ENCODE measurements at regions not wholly inside any gene's neighbourhood (a gene's known extent, or its start where the extent isn't known, plus 50 kb on each side); places are given as distances from the start of the nearest gene placed in this dataset.
A peak's percentile ranks its signal among the peaks of the same experiment; 100 is the strongest.

DNA sequence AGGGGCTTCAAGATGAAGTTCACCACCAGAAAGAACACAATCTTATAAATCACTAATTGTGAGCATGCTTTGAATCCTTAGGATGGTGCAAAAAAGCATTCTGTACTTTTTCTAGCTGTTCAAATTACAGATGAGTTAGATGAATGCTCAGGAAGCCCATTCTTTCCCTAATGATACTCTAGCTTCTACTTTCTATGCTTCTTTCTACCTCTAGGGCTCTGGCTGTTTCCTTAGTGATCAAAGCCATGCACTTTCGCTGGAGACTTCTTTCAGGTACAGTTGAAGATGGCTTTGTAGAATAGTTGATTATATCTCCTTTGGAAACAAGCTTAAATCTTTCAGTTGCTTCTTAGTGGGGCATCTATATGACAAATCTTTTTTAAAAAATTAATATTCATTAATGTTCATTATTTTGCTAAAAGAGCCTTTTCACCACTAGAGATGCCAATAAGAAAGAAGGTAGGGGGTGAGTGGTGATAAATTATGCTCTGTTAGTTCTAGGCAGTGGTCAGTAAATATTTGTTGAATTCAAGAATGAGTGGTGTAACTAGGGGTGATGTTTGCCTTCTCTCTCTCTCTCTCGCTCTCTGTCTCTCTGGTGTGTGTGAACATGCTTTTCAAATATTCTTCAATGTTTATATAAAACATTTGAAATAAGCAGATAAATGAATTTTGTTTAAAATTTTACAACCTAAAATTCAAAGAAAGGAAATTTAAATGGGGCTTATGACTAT, 169.4 kb downstream of the GLUD2 start:
- DNase-seq (ENCODE audit: low read depth, low spot score), result no peak
- Mint-ChIP-seq H3K4me1 (peaks cover 5% of the 10 kb centered on the region), H3K36me3 (ENCODE audit: low read depth) (peaks cover 6% of the 10 kb centered on the region), H3K27me3 (ENCODE audit: low read depth) (no peaks in the 10 kb centered on the region), H3K27ac (ENCODE audit: unreplicated experiment) (no peak overlapping the region), H3K4me3 (no peak overlapping the region), H3K9me3 (peaks cover 4% of the 10 kb centered on the region)
- TF ChIP-seq, protein P1, sequence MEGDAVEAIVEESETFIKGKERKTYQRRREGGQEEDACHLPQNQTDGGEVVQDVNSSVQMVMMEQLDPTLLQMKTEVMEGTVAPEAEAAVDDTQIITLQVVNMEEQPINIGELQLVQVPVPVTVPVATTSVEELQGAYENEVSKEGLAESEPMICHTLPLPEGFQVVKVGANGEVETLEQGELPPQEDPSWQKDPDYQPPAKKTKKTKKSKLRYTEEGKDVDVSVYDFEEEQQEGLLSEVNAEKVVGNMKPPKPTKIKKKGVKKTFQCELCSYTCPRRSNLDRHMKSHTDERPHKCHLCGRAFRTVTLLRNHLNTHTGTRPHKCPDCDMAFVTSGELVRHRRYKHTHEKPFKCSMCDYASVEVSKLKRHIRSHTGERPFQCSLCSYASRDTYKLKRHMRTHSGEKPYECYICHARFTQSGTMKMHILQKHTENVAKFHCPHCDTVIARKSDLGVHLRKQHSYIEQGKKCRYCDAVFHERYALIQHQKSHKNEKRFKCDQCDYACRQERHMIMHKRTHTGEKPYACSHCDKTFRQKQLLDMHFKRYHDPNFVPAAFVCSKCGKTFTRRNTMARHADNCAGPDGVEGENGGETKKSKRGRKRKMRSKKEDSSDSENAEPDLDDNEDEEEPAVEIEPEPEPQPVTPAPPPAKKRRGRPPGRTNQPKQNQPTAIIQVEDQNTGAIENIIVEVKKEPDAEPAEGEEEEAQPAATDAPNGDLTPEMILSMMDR (conservative IDR thresholded peaks at IDR 0.05), result no peak

DNA sequence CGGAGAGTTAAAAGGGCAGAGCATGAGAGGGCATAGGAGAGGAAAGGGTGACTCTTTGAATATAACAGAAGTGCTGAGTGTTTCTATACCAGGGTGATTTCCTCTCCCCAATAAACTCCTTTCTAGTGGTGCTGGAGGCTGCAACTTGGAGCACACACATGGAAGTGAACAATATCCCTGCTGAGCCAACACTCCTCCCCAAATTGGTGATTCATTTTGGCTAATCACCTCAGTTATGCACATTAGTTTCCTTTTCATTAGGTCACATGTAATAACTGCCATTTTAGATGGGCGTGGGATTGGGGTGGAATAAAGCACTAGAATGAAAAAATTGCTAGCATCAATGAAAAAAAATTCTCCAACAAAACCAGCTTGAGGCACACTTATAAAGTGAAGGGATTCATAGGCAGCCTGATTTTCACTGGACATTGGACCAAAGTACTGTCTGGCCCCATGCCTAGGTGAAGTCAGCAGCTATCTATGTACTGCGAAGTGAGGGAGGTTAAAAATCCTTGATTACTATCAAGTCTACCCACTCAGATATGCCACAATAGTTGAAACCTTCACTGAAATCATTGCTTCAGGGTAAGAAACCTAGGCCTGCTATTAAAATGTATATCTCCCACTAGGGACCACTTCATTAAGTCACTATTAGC, 174.0 kb downstream of the GLUD2 start:
- H3K4me1 Mint-ChIP-seq, result peaks cover 2% of the 10 kb centered on the region
- TF ChIP-seq, protein P1 (conservative IDR thresholded peaks at IDR 0.05), result no peak
- H3K27me3 Mint-ChIP-seq (ENCODE audit: low read depth), result no peaks in the 10 kb centered on the region
- peaks cover 1% of the 10 kb centered on the region for H3K36me3 Mint-ChIP-seq (ENCODE audit: low read depth)
- H3K4me3 Mint-ChIP-seq, result no peak overlapping the region
- no peak overlapping the region for H3K27ac Mint-ChIP-seq (ENCODE audit: unreplicated experiment)
- DNase-seq (ENCODE audit: low read depth, low spot score), result no peak
- peaks cover 4% of the 10 kb centered on the region for H3K9me3 Mint-ChIP-seq

DNA sequence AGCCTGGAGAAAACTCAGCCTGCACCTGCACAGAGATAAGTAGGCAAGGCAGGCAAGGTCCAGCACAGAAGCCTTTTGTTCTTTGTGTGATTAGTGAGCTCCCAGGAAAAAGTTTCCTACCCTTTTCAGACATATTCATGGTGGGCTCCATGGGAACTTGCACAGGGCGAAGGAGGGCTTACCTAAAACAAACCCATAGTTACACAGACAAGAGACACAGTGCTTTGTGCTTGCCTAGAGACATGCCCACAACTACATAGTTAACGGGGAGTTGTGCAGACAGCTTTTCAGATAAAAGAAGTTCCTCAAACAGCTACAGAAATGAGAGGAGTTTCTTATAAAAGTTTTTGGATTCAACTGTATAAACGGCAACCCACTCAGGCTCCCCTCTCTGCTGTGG, 180.5 kb downstream of the GLUD2 start:
- no peak for DNase-seq (ENCODE audit: low read depth, low spot score)
- TF ChIP-seq, protein P1 (conservative IDR thresholded peaks at IDR 0.05), result no peak
- Mint-ChIP-seq H3K36me3 (ENCODE audit: low read depth) (no peaks in the 10 kb centered on the region), H3K27me3 (ENCODE audit: low read depth) (no peaks in the 10 kb centered on the region), H3K4me1 (peaks cover 13% of the 10 kb centered on the region), H3K4me3 (no peak overlapping the region), H3K27ac (ENCODE audit: unreplicated experiment) (peak overlapping the region; percentile 75), H3K9me3 (peaks cover 18% of the 10 kb centered on the region)

DNA sequence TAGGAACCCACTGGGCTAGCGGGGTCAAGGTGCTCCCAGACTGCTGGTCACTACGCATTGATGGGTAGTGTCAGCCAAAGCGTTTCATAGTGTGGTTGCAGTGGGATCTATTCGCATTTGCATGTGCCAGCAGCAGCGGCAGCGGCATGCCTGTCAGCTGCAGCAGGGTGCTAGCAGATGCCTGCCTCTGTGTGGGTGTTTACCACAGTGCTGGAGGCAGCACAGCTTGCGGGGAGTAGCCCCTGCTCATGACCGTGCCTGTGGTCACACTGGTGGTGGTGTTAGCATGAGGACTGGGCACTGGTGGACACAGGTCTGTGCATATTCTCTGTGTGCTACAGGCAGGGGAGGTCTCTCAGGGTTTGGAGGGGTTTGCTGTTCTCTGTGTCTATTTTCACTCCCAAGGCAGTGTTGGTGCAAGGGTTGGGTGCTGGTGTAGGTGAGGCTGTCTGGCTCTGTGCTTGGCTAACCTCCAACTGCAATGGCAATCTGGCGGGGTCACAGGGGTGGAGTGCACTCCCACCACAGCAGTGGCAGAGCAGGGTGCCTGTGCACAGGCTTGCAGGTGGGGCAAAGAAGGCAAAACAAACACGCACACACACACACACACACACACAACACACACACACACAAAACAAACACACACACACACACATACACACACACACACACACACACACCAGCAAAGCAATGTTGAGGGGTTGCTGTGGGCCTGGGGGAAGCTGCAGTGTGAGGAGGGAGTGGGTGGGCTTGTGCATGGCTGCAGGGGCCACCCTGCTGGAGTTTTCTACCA, 184.4 kb downstream of the GLUD2 start:
- DNase-seq (ENCODE audit: low read depth, low spot score), result no peak
- no peak overlapping the region for H3K27ac Mint-ChIP-seq (ENCODE audit: unreplicated experiment)
- H3K4me1 Mint-ChIP-seq, result peaks cover 13% of the 10 kb centered on the region
- H3K36me3 Mint-ChIP-seq (ENCODE audit: low read depth), result no peaks in the 10 kb centered on the region
- no peak overlapping the region for H3K4me3 Mint-ChIP-seq
- H3K9me3 Mint-ChIP-seq, result peaks cover 20% of the 10 kb centered on the region
- H3K27me3 Mint-ChIP-seq (ENCODE audit: low read depth), result no peaks in the 10 kb centered on the region
- TF ChIP-seq, protein P1 (conservative IDR thresholded peaks at IDR 0.05), result no peak

DNA sequence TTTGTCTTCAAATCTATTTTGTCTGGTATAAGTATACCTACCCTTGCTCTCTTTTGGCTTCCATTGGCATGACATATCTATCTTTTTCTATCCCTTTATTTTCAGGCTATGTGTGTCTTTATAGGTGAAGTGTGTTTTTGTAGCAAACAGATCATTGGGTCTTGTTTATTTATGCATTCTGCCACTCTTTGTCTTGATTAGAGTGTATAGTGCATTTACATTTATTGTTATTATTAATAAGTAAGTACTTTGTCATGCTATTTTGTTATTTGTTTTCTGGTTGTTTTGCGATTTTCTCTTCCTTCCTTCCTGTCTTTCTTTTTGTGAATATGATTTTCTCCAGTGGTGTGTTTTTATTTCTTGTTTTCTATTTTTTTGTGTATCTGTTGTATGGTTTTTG, 188.6 kb downstream of the GLUD2 start:
- Mint-ChIP-seq H3K9me3 (peaks cover 16% of the 10 kb centered on the region), H3K36me3 (ENCODE audit: low read depth) (peaks cover 2% of the 10 kb centered on the region), H3K4me1 (no peaks in the 10 kb centered on the region), H3K27me3 (ENCODE audit: low read depth) (no peaks in the 10 kb centered on the region), H3K27ac (ENCODE audit: unreplicated experiment) (no peak overlapping the region), H3K4me3 (no peak overlapping the region)
- TF ChIP-seq, protein P1 (conservative IDR thresholded peaks at IDR 0.05), result no peak
- no peak for DNase-seq (ENCODE audit: low read depth, low spot score)

All from neural crest cell (in vitro differentiated cells).